ENCODE measurements at regions not wholly inside any gene's neighbourhood (a gene's known extent, or its start where the extent isn't known, plus 50 kb on each side); places are given as distances from the start of the nearest gene placed in this dataset.
"Not testable (repeated sequence)": the region's sequence is repeated elsewhere in the genome, so short reads cannot be mapped to it uniquely, and the experiment has no call there.

GRCh38 chr5:104412649-104413240, 850.2 kb upstream of the NUDT12 start:
- DNase-seq: peak; percentile 27
- in situ Hi-C loops (cut with MboI; ENCODE audit: low pct_unique_long_range_greater_than_20kb, low sequenced_read_pairs): no loop called here

- DNase-seq: no peak
- in situ Hi-C loops (cut with MboI; ENCODE audit: low pct_unique_long_range_greater_than_20kb, low sequenced_read_pairs): no loop called here
These were observed 838.4 kb upstream of the NUDT12 start for GRCh38 chr5:104400941-104401340.

GRCh38 chr5:104385906-104386305, 823.3 kb upstream of the NUDT12 start:
- in situ Hi-C loops (cut with MboI; ENCODE audit: low pct_unique_long_range_greater_than_20kb, low sequenced_read_pairs): no loop called here
- no peak for DNase-seq

GRCh38 chr5:104375345-104375744, 812.8 kb upstream of the NUDT12 start:
- DNase-seq: no peak
- in situ Hi-C loops (cut with MboI; ENCODE audit: low pct_unique_long_range_greater_than_20kb, low sequenced_read_pairs): no loop called here

GRCh38 chr5:104372796-104373195, 810.2 kb upstream of the NUDT12 start:
- in situ Hi-C loops (cut with MboI; ENCODE audit: low pct_unique_long_range_greater_than_20kb, low sequenced_read_pairs): no loop called here
- DNase-seq: no peak

GRCh38 chr5:104372376-104372775, 809.8 kb upstream of the NUDT12 start:
- in situ Hi-C loops (cut with MboI; ENCODE audit: low pct_unique_long_range_greater_than_20kb, low sequenced_read_pairs): no loop called here
- no peak for DNase-seq

- in situ Hi-C loops (cut with MboI; ENCODE audit: low pct_unique_long_range_greater_than_20kb, low sequenced_read_pairs): no loop called here
- DNase-seq: no peak
These were observed 807.9 kb upstream of the NUDT12 start for GRCh38 chr5:104370523-104370922.

- in situ Hi-C loops (cut with MboI; ENCODE audit: low pct_unique_long_range_greater_than_20kb, low sequenced_read_pairs): no loop called here
- no peak for DNase-seq
These were observed 805.4 kb upstream of the NUDT12 start for GRCh38 chr5:104367978-104368377.

- in situ Hi-C loops (cut with MboI; ENCODE audit: low pct_unique_long_range_greater_than_20kb, low sequenced_read_pairs): no loop called here
These were observed 801.0 kb upstream of the NUDT12 start for GRCh38 chr5:104363567-104363966.

GRCh38 chr5:104361932-104362331, 799.3 kb upstream of the NUDT12 start:
- DNase-seq: no peak
- in situ Hi-C loops (cut with MboI; ENCODE audit: low pct_unique_long_range_greater_than_20kb, low sequenced_read_pairs): no loop called here

More at GRCh38 chr5:104363567-104363966, 801.0 kb upstream of the NUDT12 start:
- DNase-seq: no peak

- no peak for DNase-seq
- in situ Hi-C loops (cut with MboI; ENCODE audit: low pct_unique_long_range_greater_than_20kb, low sequenced_read_pairs): no loop called here
These were observed 792.8 kb upstream of the NUDT12 start for GRCh38 chr5:104355350-104355749.

GRCh38 chr5:104353371-104353770, 790.8 kb upstream of the NUDT12 start:
- in situ Hi-C loops (cut with MboI; ENCODE audit: low pct_unique_long_range_greater_than_20kb, low sequenced_read_pairs): no loop called here
- no peak for DNase-seq

- DNase-seq: no peak
- in situ Hi-C loops (cut with MboI; ENCODE audit: low pct_unique_long_range_greater_than_20kb, low sequenced_read_pairs): no loop called here
These were observed 790.4 kb upstream of the NUDT12 start for GRCh38 chr5:104352954-104353353.

GRCh38 chr5:104347119-104347708, 784.6 kb upstream of the NUDT12 start:
- in situ Hi-C loops (cut with MboI; ENCODE audit: low pct_unique_long_range_greater_than_20kb, low sequenced_read_pairs): no loop called here
- DNase-seq: no peak

GRCh38 chr5:104345222-104346016, 782.8 kb upstream of the NUDT12 start:
- in situ Hi-C loops (cut with MboI; ENCODE audit: low pct_unique_long_range_greater_than_20kb, low sequenced_read_pairs): no loop called here
- no peak for DNase-seq

- in situ Hi-C loops (cut with MboI; ENCODE audit: low pct_unique_long_range_greater_than_20kb, low sequenced_read_pairs): no loop called here
- DNase-seq: no peak
These were observed 782.2 kb upstream of the NUDT12 start for GRCh38 chr5:104344809-104345208.

- no peak for DNase-seq
- in situ Hi-C loops (cut with MboI; ENCODE audit: low pct_unique_long_range_greater_than_20kb, low sequenced_read_pairs): no loop called here
These were observed 765.2 kb upstream of the NUDT12 start for GRCh38 chr5:104327801-104328200.

GRCh38 chr5:104326966-104327365, 764.4 kb upstream of the NUDT12 start:
- in situ Hi-C loops (cut with MboI; ENCODE audit: low pct_unique_long_range_greater_than_20kb, low sequenced_read_pairs): no loop called here
- DNase-seq: no peak

- DNase-seq: no peak
- in situ Hi-C loops (cut with MboI; ENCODE audit: low pct_unique_long_range_greater_than_20kb, low sequenced_read_pairs): no loop called here
These were observed 762.8 kb upstream of the NUDT12 start for GRCh38 chr5:104325356-104325755.

- DNase-seq: peak; percentile 45
- in situ Hi-C loops (cut with MboI; ENCODE audit: low pct_unique_long_range_greater_than_20kb, low sequenced_read_pairs): not testable (repeated sequence)
These were observed 754.1 kb upstream of the NUDT12 start for GRCh38 chr5:104316676-104317075.
